ENCODE measurements at regions not wholly inside any gene's neighbourhood (a gene's known extent, or its start where the extent isn't known, plus 50 kb on each side); places are given as distances from the start of the nearest gene placed in this dataset.

DNA sequence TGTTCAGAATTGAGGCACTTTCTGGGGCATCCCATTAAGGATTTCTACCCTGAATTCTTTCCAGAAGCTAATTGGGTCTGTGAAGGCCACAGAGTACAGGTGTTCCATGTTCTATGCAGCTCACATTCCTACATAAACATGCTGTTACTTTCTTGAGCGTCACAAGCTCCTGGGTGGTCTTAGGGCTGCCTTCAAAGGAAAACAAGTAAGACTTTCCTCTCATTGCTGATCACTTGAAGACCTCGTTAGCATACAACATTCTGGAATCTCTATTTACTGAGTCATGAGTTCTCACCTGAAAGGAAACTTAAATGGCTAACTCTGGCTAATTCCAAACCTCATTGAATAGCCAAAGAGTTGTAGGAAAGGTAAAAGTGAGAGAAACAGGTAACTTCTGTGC lies 63.0 kb upstream of the HMGA2 start:
- WGBS (ENCODE audit: insufficient coverage, low lambda C conversion rate), result no CpG with 5 or more reads among the region's 2 CpGs

DNA sequence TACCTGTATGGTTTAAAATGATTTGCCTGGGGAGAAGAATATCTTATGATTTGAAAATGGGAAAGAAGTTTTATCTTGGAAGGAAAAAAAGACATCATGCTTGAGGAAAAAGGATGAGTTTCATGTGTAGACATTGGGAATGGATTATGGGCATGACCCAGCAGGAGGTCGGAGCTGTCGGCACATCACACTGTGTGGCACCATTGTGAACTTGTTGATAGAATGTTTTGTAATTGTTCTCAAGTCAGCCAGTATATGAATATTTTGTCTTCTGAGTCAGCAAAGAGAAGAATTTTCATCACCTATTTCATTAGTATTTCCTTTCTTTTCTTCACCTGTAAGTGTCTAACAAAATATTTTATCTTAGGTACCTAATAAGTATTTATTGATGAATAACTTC lies 60.0 kb upstream of the HMGA2 start:
- DNase-seq, result no peak
- no peak overlapping the region for H3K4me3 ChIP-seq (ENCODE audit: low read length)
- no peaks in the 10 kb centered on the region for H3K9me3 ChIP-seq (ENCODE audit: control insufficient read depth, low read depth, low read length)
- H3K4me1 ChIP-seq (ENCODE audit: control insufficient read depth, insufficient read depth, low read length), result no peaks in the 10 kb centered on the region
- no peak overlapping the region for H3K27ac ChIP-seq (ENCODE audit: low read length)
- WGBS (ENCODE audit: insufficient coverage, low lambda C conversion rate), result no CpG with 5 or more reads among the region's 2 CpGs
- no peaks in the 10 kb centered on the region for H3K36me3 ChIP-seq (ENCODE audit: control insufficient read depth, insufficient read depth, low read length)
- peaks cover 3% of the 10 kb centered on the region for H3K27me3 ChIP-seq (ENCODE audit: control insufficient read depth, insufficient read depth, low read length)

More for the DNA sequence above, 63.0 kb upstream of the HMGA2 start:
- H3K36me3 ChIP-seq (ENCODE audit: control insufficient read depth, insufficient read depth, low read length), result no peaks in the 10 kb centered on the region
- no peaks in the 10 kb centered on the region for H3K27me3 ChIP-seq (ENCODE audit: control insufficient read depth, insufficient read depth, low read length)
- H3K4me3 ChIP-seq (ENCODE audit: low read length), result no peak overlapping the region
- no peaks in the 10 kb centered on the region for H3K4me1 ChIP-seq (ENCODE audit: control insufficient read depth, insufficient read depth, low read length)
- no peaks in the 10 kb centered on the region for H3K9me3 ChIP-seq (ENCODE audit: control insufficient read depth, low read depth, low read length)
- no peak overlapping the region for H3K27ac ChIP-seq (ENCODE audit: low read length)
- no peak for DNase-seq

DNA sequence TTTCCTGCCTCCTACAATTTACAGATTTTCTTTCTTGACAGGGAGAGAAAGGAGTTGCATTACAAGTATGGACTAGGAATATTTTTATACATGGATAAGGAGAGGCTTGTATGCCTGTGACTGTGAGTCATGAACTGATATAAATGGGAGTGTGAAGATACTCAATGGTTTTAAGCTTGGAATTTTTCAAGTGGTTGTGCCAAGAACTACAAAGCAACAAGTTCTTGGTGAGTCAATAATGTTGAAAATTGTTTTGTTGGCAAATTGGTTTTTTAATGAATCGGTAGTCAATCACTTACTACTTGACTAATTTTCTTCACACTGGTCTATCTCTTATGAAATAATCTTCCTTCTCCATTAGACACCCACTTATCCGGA lies 58.9 kb upstream of the HMGA2 start:
- H3K36me3 ChIP-seq (ENCODE audit: control insufficient read depth, insufficient read depth, low read length), result no peaks in the 10 kb centered on the region
- WGBS (ENCODE audit: insufficient coverage, low lambda C conversion rate), result no CpG with 5 or more reads among the region's 2 CpGs
- no peak overlapping the region for H3K4me3 ChIP-seq (ENCODE audit: low read length)
- DNase-seq, result no peak
- peaks cover 3% of the 10 kb centered on the region for H3K27me3 ChIP-seq (ENCODE audit: control insufficient read depth, insufficient read depth, low read length)
- H3K4me1 ChIP-seq (ENCODE audit: control insufficient read depth, insufficient read depth, low read length), result no peaks in the 10 kb centered on the region
- H3K27ac ChIP-seq (ENCODE audit: low read length), result no peak overlapping the region
- no peaks in the 10 kb centered on the region for H3K9me3 ChIP-seq (ENCODE audit: control insufficient read depth, low read depth, low read length)

DNA sequence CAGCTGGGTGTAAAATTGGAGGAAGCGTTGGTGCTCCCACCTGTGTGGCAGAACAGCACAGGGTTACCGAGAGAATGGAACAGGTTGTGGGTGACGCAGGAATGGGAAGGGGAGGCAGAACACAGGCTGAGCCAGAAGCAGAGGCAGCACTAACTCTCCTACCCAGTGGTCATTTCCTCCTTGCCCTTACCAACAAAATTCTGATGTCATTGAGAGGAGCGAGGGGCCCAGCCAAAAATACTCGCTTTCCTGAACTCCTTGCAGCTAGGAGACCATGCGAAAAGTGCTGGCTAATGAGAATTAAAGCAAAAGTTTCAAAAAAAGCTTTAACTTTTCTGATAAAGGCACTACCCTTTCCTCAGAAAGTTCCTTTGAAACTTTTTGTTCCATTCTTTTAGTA lies 54.4 kb upstream of the HMGA2 start:
- WGBS (ENCODE audit: insufficient coverage, low lambda C conversion rate), result 94% methylated on average over 2 of the region's 6 CpGs
- H3K9me3 ChIP-seq (ENCODE audit: control insufficient read depth, low read depth, low read length), result no peaks in the 10 kb centered on the region
- H3K36me3 ChIP-seq (ENCODE audit: control insufficient read depth, insufficient read depth, low read length), result no peaks in the 10 kb centered on the region
- H3K4me1 ChIP-seq (ENCODE audit: control insufficient read depth, insufficient read depth, low read length), result no peaks in the 10 kb centered on the region
- H3K27ac ChIP-seq (ENCODE audit: low read length), result no peak overlapping the region
- DNase-seq, result no peak
- H3K4me3 ChIP-seq (ENCODE audit: low read length), result no peak overlapping the region
- H3K27me3 ChIP-seq (ENCODE audit: control insufficient read depth, insufficient read depth, low read length), result peaks cover 3% of the 10 kb centered on the region
